Caco-2 (cell line): ENCODE measurements at regions not wholly inside any gene's neighbourhood (a gene's known extent, or its start where the extent isn't known, plus 50 kb on each side); places are given as distances from the start of the nearest gene placed in this dataset.

Source experiments
- BruUV-seq: library from RNA; stranded (reverse); fragments of 400-500 nt; replicated peaks from 2 replicates; lab custom pipeline; 2021; lab: Mats Ljungman, UMichigan
- CTCF ChIA-PET: fragments of 300-600 bp; sonication (Branson Sonifier 250); formaldehyde crosslinking; loops from one replicate; lab custom pipeline; 2022; ENCODE audit warnings: antibody characterized with exemption; lab: Charles Lee
- POLR2A ChIA-PET: fragments of 300-600 bp; sonication (Branson Sonifier 250); formaldehyde crosslinking; loops from one replicate; lab custom pipeline; 2022; ENCODE audit warnings: antibody characterized with exemption; lab: Charles Lee
- DNase-seq, 2 experiments: peaks; one replicate each; pipeline versions ENCODE4 v3.0.0 to v3.0.0-alpha.2; 2020 to 2022
- H3K27me3 ChIP-seq: replicated peaks from 2 replicates; pipeline ENCODE4 v1.6.0; 2011; ENCODE audit warnings: low read length; ENCODE audit not compliant: control insufficient read depth, insufficient read depth
- H3K36me3 ChIP-seq: 2 replicates; pipeline ENCODE4 v1.5.1; 2011; ENCODE audit warnings: low read length; ENCODE audit not compliant: control insufficient read depth, insufficient read depth
- H3K4me1 ChIP-seq: fragments of 250-450 bp; sonication (Bioruptor Pico); 2 replicates; pipeline ENCODE4 v1.5.1; 2020; ENCODE audit warnings: mild to moderate bottlenecking
- H3K4me3 ChIP-seq: 2 replicates; pipeline ENCODE4 v1.5.1; 2011; ENCODE audit warnings: low read depth, mild to moderate bottlenecking, control low read depth, low read length
- H3K9me3 ChIP-seq: fragments of 250-450 bp; sonication (Bioruptor Pico); 2 replicates; pipeline ENCODE4 v1.5.1; 2020; ENCODE audit warnings: mild to moderate bottlenecking, moderate library complexity
- H3K27ac Mint-ChIP-seq: one replicate; pipeline ENCODE4 v1.8.0; 2022; ENCODE audit warnings: mixed read lengths; ENCODE audit not compliant: unreplicated experiment
- H3K27me3 Mint-ChIP-seq: one replicate; pipeline ENCODE4 v1.8.0; 2022; ENCODE audit warnings: mixed read lengths; ENCODE audit not compliant: insufficient read depth, unreplicated experiment
- H3K36me3 Mint-ChIP-seq: one replicate; pipeline ENCODE4 v1.8.0; 2022; ENCODE audit warnings: mild to moderate bottlenecking, mixed read lengths; ENCODE audit not compliant: insufficient read depth, unreplicated experiment
- H3K4me1 Mint-ChIP-seq: one replicate; pipeline ENCODE4 v1.8.0; 2022; ENCODE audit warnings: low read depth, mixed read lengths; ENCODE audit not compliant: unreplicated experiment
- H3K4me3 Mint-ChIP-seq: one replicate; pipeline ENCODE4 v1.8.0; 2022; ENCODE audit warnings: mild to moderate bottlenecking, moderate library complexity, mixed read lengths; ENCODE audit not compliant: unreplicated experiment
- H3K9me3 Mint-ChIP-seq: one replicate; pipeline ENCODE4 v1.8.0; 2022; ENCODE audit warnings: mixed read lengths; ENCODE audit not compliant: unreplicated experiment
- CTCF ChIP-seq, 2 experiments: fragments of 200-600 bp in 1 of 2; IDR thresholded peaks; 1 replicate in 1 of 2; 2 replicates in 1 of 2; pipeline versions ENCODE4 v1.5.1 to v1.8.0; 2011 to 2022; ENCODE audit warnings: antibody characterized with exemption in 1 of 2, control low read depth in 1 of 2, inconsistent platforms in 1 of 2, low read depth in 1 of 2, low read length in 1 of 2, mild to moderate bottlenecking in 1 of 2, moderate library complexity in 1 of 2; ENCODE audit not compliant: insufficient read depth in 1 of 2, severe bottlenecking in 1 of 2, unreplicated experiment in 1 of 2
- intact Hi-C: fragments of 100-400 bp; cut with micrococcal nuclease; formaldehyde crosslinking; loops from one replicate; pipeline ENCODE4 v1.10.0; 2022; ENCODE audit not compliant: unreplicated experiment

GRCh38 chr22:22425783-22426624 lies 82.5 kb downstream of the ZNF280B start:
- no peaks in the 10 kb centered on the region for H3K4me1 Mint-ChIP-seq
- H3K4me3 Mint-ChIP-seq: no peak overlapping the region
- no peak overlapping the region for H3K27ac Mint-ChIP-seq
- POLR2A ChIA-PET: no interaction called here
- BruUV-seq: no TSS peak
- Histone ChIP-seq H3K9me3 (no peaks in the 10 kb centered on the region), H3K36me3 (no peaks in the 10 kb centered on the region), H3K4me1 (no peaks in the 10 kb centered on the region), H3K27me3 (no peaks in the 10 kb centered on the region; the same call in 1 of the 2 replicates), H3K4me3 (no peak overlapping the region)
- H3K9me3 Mint-ChIP-seq: no peaks in the 10 kb centered on the region
- no peak for DNase-seq
- TF ChIP-seq CTCF (IDR thresholded peaks at IDR 0.05; ENCODE audit: insufficient read depth in 1 of 2, low read depth in 1 of 2, low read length in 1 of 2, severe bottlenecking in 1 of 2, unreplicated experiment in 1 of 2): no peak
- CTCF ChIA-PET: interaction anchor here (0.6 to 1.3 kb wide), 3 partner anchors 9 to 856 kb away, joined by 3 to 5 read pairs (median 3); no protein-coding TSS in a partner anchor
- intact Hi-C loops: no loop called here
- peaks cover 12% of the 10 kb centered on the region for H3K27me3 Mint-ChIP-seq
- no peaks in the 10 kb centered on the region for H3K36me3 Mint-ChIP-seq

DNA sequence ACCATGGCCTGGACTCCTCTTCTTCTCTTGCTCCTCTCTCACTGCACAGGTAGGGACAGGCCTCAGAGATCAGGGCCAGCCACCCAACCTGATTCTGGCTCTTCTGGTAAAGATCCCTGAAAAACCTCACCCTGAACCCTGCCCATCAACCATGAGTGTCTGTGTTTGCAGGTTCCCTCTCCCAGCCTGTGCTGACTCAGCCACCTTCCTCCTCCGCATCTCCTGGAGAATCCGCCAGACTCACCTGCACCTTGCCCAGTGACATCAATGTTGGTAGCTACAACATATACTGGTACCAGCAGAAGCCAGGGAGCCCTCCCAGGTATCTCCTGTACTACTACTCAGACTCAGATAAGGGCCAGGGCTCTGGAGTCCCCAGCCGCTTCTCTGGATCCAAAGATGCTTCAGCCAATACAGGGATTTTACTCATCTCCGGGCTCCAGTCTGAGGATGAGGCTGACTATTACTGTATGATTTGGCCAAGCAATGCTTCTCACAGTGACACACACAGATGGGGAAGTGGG lies 80.9 kb downstream of the ZNF280B start:
- intact Hi-C loops: no loop called here
- no TSS peak for BruUV-seq
- Histone ChIP-seq H3K36me3 (no peaks in the 10 kb centered on the region), H3K9me3 (no peaks in the 10 kb centered on the region), H3K4me1 (no peaks in the 10 kb centered on the region), H3K4me3 (no peak overlapping the region), H3K27me3 (no peaks in the 10 kb centered on the region; the same call in 1 of the 2 replicates)
- Mint-ChIP-seq H3K4me3 (no peak overlapping the region), H3K9me3 (no peaks in the 10 kb centered on the region), H3K27me3 (peaks cover 12% of the 10 kb centered on the region), H3K36me3 (peaks cover 5% of the 10 kb centered on the region), H3K4me1 (no peaks in the 10 kb centered on the region), H3K27ac (no peak overlapping the region)
- TF ChIP-seq CTCF (IDR thresholded peaks at IDR 0.05; ENCODE audit: insufficient read depth in 1 of 2, low read depth in 1 of 2, low read length in 1 of 2, severe bottlenecking in 1 of 2, unreplicated experiment in 1 of 2): no peak
- POLR2A ChIA-PET: no interaction called here
- no peak for DNase-seq
- CTCF ChIA-PET: no interaction called here

- H3K9me3 ChIP-seq: no peaks in the 10 kb centered on the region
- DNase-seq: no peak
- POLR2A ChIA-PET: no interaction called here
- intact Hi-C loops: no loop called here
- TF ChIP-seq CTCF (IDR thresholded peaks at IDR 0.05; ENCODE audit: insufficient read depth in 1 of 2, low read depth in 1 of 2, low read length in 1 of 2, severe bottlenecking in 1 of 2, unreplicated experiment in 1 of 2): no peak
- Mint-ChIP-seq H3K36me3 (peaks cover 5% of the 10 kb centered on the region), H3K4me3 (no peak overlapping the region), H3K27me3 (peaks cover 12% of the 10 kb centered on the region), H3K27ac (no peak overlapping the region), H3K4me1 (no peaks in the 10 kb centered on the region), H3K9me3 (no peaks in the 10 kb centered on the region)
- H3K27me3 ChIP-seq: no peaks in the 10 kb centered on the region; the same call in 1 of the 2 replicates
- CTCF ChIA-PET: no interaction called here
- H3K4me1 ChIP-seq: no peaks in the 10 kb centered on the region
- H3K36me3 ChIP-seq: no peaks in the 10 kb centered on the region
- no peak overlapping the region for H3K4me3 ChIP-seq
- no TSS peak for BruUV-seq
These were observed 80.1 kb downstream of the ZNF280B start for GRCh38 chr22:22428222-22429098.
